H54 (cell line): ENCODE measurements at regions not wholly inside any gene's neighbourhood (a gene's known extent, or its start where the extent isn't known, plus 50 kb on each side); places are given as distances from the start of the nearest gene placed in this dataset.

Experiments used
- DNase-seq: peaks from one replicate; pipeline ENCODE4 v3.0.0; 2011; ENCODE audit warnings: low spot score, mixed read lengths; ENCODE audit not compliant: insufficient read length
- FAIRE-seq: peaks from 3 replicates; lab custom pipeline; 2011; peaks lifted over from hg19 to GRCh38; lab: Jason Lieb, UNC
- POLR2A ChIP-seq: IDR thresholded peaks from 2 replicates; pipeline ENCODE4 v1.6.1; 2011; ENCODE audit warnings: low read depth, mild to moderate bottlenecking, low read length

GRCh38 chr11:42265072-42265471 lies 805.6 kb upstream of the LRRC4C start:
- DNase-seq = no peak
- no peak for TF ChIP-seq POLR2A
- FAIRE-seq = no peak

DNA sequence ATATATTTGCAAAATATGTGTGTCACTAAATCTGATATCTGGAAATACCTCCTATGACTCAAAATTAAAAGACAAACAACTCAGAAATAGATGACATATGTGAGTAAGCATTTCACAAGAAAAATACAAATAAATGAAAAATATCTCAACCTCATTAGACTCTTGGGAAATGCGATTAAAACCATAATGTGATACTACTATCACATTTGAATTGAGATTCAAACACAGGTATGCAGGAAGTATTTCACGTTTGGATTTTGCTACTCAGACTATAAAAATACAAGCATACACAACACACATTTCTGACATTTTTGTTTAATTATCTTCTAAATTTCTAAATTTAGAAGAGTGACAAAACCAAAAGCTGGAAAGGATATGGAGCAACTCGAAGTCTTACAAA lies 811.9 kb upstream of the LRRC4C start:
- DNase-seq (no peak), FAIRE-seq (no peak)
- no peak for TF ChIP-seq POLR2A

DNA sequence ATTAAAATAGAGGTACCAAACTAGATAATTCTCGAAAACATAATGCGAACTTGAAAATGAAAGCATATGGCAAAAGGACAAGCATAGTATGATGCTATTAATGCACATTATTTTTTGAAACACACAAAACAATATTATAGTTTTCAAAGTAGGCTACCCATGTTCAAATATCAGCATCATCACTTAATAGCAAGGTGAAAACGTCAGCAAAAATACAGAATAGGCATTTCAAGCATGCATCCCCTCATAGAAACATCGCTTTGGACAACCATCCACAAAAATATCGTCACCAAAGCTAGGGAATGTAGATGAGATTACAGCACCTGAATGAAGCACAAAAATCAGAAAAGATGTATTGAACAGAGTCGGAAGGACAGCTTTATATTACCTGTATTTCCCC lies 814.5 kb upstream of the LRRC4C start:
- FAIRE-seq = no peak

GRCh38 chr11:42296910-42297309 lies 837.5 kb upstream of the LRRC4C start:
- no peak for TF ChIP-seq POLR2A
- no peak for FAIRE-seq
- DNase-seq = no peak

More for the DNA sequence above, 814.5 kb upstream of the LRRC4C start:
- no peak for TF ChIP-seq POLR2A
- no peak for DNase-seq

GRCh38 chr11:42299780-42300179 lies 840.3 kb upstream of the LRRC4C start:
- DNase-seq = no peak
- TF ChIP-seq POLR2A = no peak
- FAIRE-seq = no peak

DNA sequence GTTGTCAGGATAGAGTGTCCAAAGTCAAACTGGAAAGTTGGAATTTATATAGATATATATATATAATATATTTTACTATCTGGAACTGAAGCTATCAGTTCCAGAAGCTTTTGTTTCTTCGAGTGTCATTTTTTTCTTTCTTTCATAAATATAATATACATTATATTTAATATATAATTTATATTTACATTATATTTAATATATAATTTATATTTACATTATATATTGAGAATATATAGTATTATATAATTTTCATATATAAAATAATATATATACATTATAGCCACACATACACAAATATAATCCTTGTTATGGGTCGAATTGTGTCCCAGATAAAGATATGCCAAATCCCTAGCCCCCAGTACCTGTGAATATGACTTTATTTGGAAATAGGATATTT lies 842.3 kb upstream of the LRRC4C start:
- FAIRE-seq (no peak), DNase-seq (no peak)
- TF ChIP-seq POLR2A = no peak

DNA sequence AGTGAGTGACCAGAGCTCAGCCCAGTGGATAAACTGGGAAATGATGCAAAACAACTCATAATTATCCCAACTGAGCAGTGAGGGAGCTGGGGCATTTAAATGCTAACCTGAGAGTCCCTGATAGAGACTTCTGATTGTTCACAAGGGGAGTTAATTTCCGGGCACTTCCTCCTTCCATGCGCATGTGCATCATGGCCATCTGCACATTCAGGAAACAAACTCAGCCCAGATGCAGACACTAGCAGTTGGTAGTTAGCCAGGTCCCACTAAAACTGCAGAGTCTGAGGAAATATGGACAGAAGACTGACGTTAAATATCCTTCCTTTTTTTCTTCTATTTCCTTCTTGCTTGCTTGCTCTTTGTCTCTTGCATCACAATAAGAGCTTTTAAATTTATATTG lies 852.1 kb upstream of the LRRC4C start:
- FAIRE-seq = no peak
- TF ChIP-seq POLR2A = no peak
- no peak for DNase-seq

DNA sequence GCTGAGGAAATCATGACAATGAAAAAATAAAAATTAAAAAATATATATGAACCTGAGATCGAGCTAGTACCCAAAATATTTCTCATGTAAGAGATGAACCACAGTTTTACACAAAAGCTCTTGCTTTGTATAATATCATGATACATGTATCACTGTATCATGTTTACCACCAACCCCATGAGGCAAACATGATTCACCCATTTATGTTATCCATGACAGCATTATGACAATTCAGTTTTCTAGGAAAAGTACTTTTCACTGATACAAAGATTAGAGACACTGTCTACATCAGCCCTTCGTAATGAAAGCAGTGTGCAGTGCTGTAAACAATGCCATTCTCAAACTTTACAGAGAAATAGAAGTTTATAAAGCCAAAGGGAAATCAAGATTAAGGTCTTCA lies 852.5 kb upstream of the LRRC4C start:
- DNase-seq = no peak
- no peak for FAIRE-seq
- TF ChIP-seq POLR2A = no peak

DNA sequence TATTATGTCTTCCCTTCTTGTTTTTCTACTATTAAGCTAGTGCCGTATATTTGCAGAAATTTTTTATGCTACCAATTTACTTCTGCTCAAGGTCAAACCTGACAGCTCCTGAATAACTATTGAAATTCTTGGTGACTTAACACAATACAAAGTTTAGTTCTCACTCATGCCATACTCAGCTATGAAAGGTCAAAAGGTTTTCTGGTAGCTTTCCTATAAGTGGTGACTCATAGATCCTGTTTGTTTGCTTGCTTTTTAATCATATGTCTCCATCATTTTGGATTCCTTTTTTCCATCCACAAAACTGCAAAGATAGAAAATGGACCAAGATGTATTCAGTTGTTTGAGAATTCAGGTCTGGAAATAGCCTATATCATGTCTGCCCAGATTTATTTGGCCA lies 855.8 kb upstream of the LRRC4C start:
- no peak for FAIRE-seq
- DNase-seq = no peak
- TF ChIP-seq POLR2A = no peak

DNA sequence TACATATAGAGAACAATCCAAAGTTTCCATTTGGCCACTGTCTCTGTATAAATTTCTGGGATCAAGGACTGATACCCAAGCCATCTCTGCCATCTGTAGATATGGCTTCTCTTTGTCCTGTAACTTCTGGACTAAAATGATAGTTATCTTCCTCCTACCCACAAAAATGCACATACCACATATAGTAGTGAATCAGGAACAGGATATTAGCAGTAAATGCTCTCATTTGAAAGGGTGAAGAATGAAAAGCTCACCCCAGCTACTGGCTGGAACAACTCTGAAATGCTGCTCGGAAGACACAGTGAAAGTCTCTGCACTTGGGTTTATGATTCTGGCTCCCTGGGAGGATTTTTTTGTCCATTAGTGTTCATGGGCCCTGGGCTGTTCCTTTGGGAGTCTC lies 856.4 kb upstream of the LRRC4C start:
- TF ChIP-seq POLR2A = no peak
- FAIRE-seq (no peak), DNase-seq (no peak)

- DNase-seq (no peak), FAIRE-seq (no peak)
- no peak for TF ChIP-seq POLR2A
Observed at GRCh38 chr11:42319921-42320320, 860.5 kb upstream of the LRRC4C start.

DNA sequence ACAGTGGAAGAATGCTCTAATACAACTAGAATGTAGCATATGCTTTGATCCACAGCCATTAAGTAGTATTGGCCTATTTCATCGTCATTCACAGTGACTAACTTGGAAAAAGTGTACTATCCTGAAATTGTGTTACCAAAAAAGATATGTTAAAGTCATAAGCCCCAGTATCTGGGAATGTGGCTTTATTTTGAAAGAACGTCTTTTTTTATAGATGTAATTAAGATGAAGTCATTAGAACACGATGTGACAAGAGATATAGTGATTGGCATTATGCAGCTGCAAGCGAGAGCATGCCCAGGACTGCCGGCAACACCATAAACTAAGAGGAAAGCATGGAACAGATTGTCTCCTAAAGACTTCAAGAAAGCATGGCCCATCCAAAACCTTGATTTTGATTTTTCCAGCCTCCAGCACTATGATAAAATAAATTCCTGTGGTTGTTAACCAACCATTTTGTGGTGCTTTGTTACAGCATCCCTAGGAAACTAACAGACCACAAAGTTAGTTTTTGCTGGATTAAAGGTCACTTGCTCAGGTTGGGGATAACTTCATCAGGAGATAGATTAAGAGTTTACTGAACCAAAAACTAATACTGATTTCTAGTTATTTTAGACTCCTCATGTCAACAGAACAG lies 870.6 kb upstream of the LRRC4C start:
- no peak for TF ChIP-seq POLR2A
- no peak for FAIRE-seq
- DNase-seq = no peak

- no peak for DNase-seq
- no peak for FAIRE-seq
- TF ChIP-seq POLR2A = no peak
Observed at GRCh38 chr11:42337786-42338455, 878.5 kb upstream of the LRRC4C start.

GRCh38 chr11:42344204-42344792 lies 884.8 kb upstream of the LRRC4C start:
- no peak for TF ChIP-seq POLR2A
- FAIRE-seq (no peak), DNase-seq (no peak)

DNA sequence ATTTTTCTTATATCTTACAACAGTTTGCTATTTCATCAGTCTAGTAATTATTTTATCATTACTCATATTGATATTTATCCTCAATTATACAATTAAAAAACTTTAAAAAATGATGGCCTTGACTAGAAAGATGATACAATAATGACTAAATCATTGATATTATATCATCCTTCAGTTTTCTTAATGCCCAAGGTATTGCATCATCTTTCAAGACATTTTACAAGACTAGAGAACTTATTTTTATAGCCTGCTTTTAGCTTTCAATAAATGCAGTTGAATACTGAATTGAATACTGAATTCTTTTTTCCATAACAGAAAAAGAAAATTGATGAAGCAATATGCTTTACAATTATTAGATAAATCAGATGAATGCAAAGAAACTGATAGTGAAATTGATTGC lies 886.5 kb upstream of the LRRC4C start:
- DNase-seq (no peak), FAIRE-seq (no peak)
- TF ChIP-seq POLR2A = no peak
